K562 (cell line): ENCODE measurements at regions not wholly inside any gene's neighbourhood (a gene's known extent, or its start where the extent isn't known, plus 50 kb on each side); places are given as distances from the start of the nearest gene placed in this dataset.

Experiments
- ARID1B ChIP-seq: fragments of 450-650 bp; IDR thresholded peaks from 2 replicates; pipeline ENCODE4 v1.6.1; 2016; ENCODE audit warnings: antibody characterized with exemption, mild to moderate bottlenecking, inconsistent platforms
- ETS1 ChIP-seq: conservative IDR thresholded peaks from 2 replicates; pipeline ENCODE4 v1.6.1; 2011; ENCODE audit warnings: low read depth, mild to moderate bottlenecking, low read length; ENCODE audit not compliant: control insufficient read depth
- EZH2 ChIP-seq: IDR thresholded peaks from 2 replicates; pipeline ENCODE4 v1.6.1; 2012; ENCODE audit warnings: low read depth, mild to moderate bottlenecking, inconsistent platforms, low read length, borderline replicate concordance
- FOXA1 ChIP-seq: fragments of 450-650 bp; IDR thresholded peaks from 2 replicates; pipeline ENCODE4 v1.6.1; 2016; ENCODE audit warnings: mild to moderate bottlenecking, borderline replicate concordance
- KLF13 ChIP-seq: fragments of 450-650 bp; IDR thresholded peaks from 2 replicates; pipeline ENCODE4 v1.6.1; 2016; ENCODE audit warnings: missing genetic modification characterization, low read depth, mild to moderate bottlenecking, missing compliant biosample characterization, moderate library complexity, borderline replicate concordance
- POLR2A ChIP-seq: fragments of 450-650 bp; conservative IDR thresholded peaks from 2 replicates; pipeline ENCODE4 v1.6.1; 2016
- REST ChIP-seq, 2 experiments: fragments of 450-650 bp; formaldehyde crosslinking in 1 of 2; IDR thresholded peaks; 2 replicates each; pipeline versions ENCODE4 v1.4.0 to v1.6.1; 2014 to 2020; ENCODE audit warnings: mild to moderate bottlenecking in 2 of 2, borderline replicate concordance in 1 of 2, low read depth in 1 of 2
- SRF ChIP-seq, 2 experiments: fragments of 250-450, 450-650 bp in 1 of 2; sonication (Bioruptor Pico) in 1 of 2; sonication (generic) in 1 of 2; formaldehyde crosslinking; IDR thresholded peaks; 2 replicates each; pipeline versions ENCODE4 v1.5.0 to v1.5.1; 2020 to 2022; ENCODE audit warnings: mild to moderate bottlenecking in 1 of 2, missing genetic modification reagents in 1 of 2
- TAF15 ChIP-seq: fragments of 200-400 bp; formaldehyde crosslinking; IDR thresholded peaks from 2 replicates; pipeline ENCODE4 v1.6.1; 2017; ENCODE audit warnings: mild to moderate bottlenecking, low read depth, low read length, moderate library complexity

- TF ChIP-seq ETS1 (no peak), REST (IDR thresholded peaks at IDR 0.05; ENCODE audit: borderline replicate concordance) (no peak), REST (CRISPR knock-in tag; IDR thresholded peaks at IDR 0.05; ENCODE audit: low read depth) (no peak), TAF15 (no peak), KLF13 (tag) (no peak), SRF (CRISPR knock-in tag; IDR thresholded peaks at IDR 0.05) (no peak), ARID1B (no peak), EZH2 (no peak), FOXA1 (no peak), POLR2A (no peak)
Measured at GRCh38 chr11:80343436-80343835, 902.6 kb upstream of the TENM4 start.
